ENCODE measurements at regions not wholly inside any gene's neighbourhood (a gene's known extent, or its start where the extent isn't known, plus 50 kb on each side); places are given as distances from the start of the nearest gene placed in this dataset.
"Not testable (repeated sequence)": the region's sequence is repeated elsewhere in the genome, so short reads cannot be mapped to it uniquely, and the experiment has no call there.

- Mint-ChIP-seq H3K9me3 (no peaks in the 10 kb centered on the region), H3K27me3 (ENCODE audit: low read depth) (peaks cover 42% of the 10 kb centered on the region), H3K36me3 (ENCODE audit: low read depth) (no peaks in the 10 kb centered on the region), H3K27ac (ENCODE audit: unreplicated experiment) (no peak overlapping the region), H3K4me3 (no peak overlapping the region), H3K4me1 (no peaks in the 10 kb centered on the region)
- no peak for DNase-seq (ENCODE audit: low read depth, low spot score)
- TF ChIP-seq CTCF (conservative IDR thresholded peaks at IDR 0.05): no peak
Observed at GRCh38 chr16:5922686-5923085, 825.1 kb upstream of the EEF2KMT start.

- Mint-ChIP-seq H3K27me3 (ENCODE audit: low read depth) (peaks cover 50% of the 10 kb centered on the region), H3K27ac (ENCODE audit: unreplicated experiment) (no peak overlapping the region), H3K4me1 (no peaks in the 10 kb centered on the region), H3K4me3 (no peak overlapping the region), H3K9me3 (no peaks in the 10 kb centered on the region), H3K36me3 (ENCODE audit: low read depth) (no peaks in the 10 kb centered on the region)
- TF ChIP-seq CTCF (conservative IDR thresholded peaks at IDR 0.05): peak; percentile 39
- no peak for DNase-seq (ENCODE audit: low read depth, low spot score)
Observed at GRCh38 chr16:5918567-5919130, 821.1 kb upstream of the EEF2KMT start.

- TF ChIP-seq CTCF (conservative IDR thresholded peaks at IDR 0.05): no peak
- no peaks in the 10 kb centered on the region for H3K4me1 Mint-ChIP-seq
- H3K4me3 Mint-ChIP-seq: no peak overlapping the region
- no peaks in the 10 kb centered on the region for H3K36me3 Mint-ChIP-seq (ENCODE audit: low read depth)
- peaks cover 48% of the 10 kb centered on the region for H3K27me3 Mint-ChIP-seq (ENCODE audit: low read depth)
- no peak for DNase-seq (ENCODE audit: low read depth, low spot score)
- no peaks in the 10 kb centered on the region for H3K9me3 Mint-ChIP-seq
- H3K27ac Mint-ChIP-seq (ENCODE audit: unreplicated experiment): no peak overlapping the region
Observed at GRCh38 chr16:5917436-5918195, 820.0 kb upstream of the EEF2KMT start.

GRCh38 chr16:5916711-5917191, 819.2 kb upstream of the EEF2KMT start:
- H3K9me3 Mint-ChIP-seq: no peaks in the 10 kb centered on the region
- no peak for DNase-seq (ENCODE audit: low read depth, low spot score)
- H3K27ac Mint-ChIP-seq (ENCODE audit: unreplicated experiment): no peak overlapping the region
- peaks cover 47% of the 10 kb centered on the region for H3K27me3 Mint-ChIP-seq (ENCODE audit: low read depth)
- H3K4me3 Mint-ChIP-seq: no peak overlapping the region
- H3K4me1 Mint-ChIP-seq: no peaks in the 10 kb centered on the region
- no peaks in the 10 kb centered on the region for H3K36me3 Mint-ChIP-seq (ENCODE audit: low read depth)
- TF ChIP-seq CTCF (conservative IDR thresholded peaks at IDR 0.05): no peak

- Mint-ChIP-seq H3K27ac (ENCODE audit: unreplicated experiment) (peak overlapping the region; percentile 45), H3K9me3 (no peaks in the 10 kb centered on the region), H3K4me3 (no peak overlapping the region), H3K4me1 (peaks cover under 1% of the 10 kb centered on the region), H3K36me3 (ENCODE audit: low read depth) (no peaks in the 10 kb centered on the region), H3K27me3 (ENCODE audit: low read depth) (peaks cover 18% of the 10 kb centered on the region)
- DNase-seq (ENCODE audit: low read depth, low spot score): no peak
- TF ChIP-seq CTCF (conservative IDR thresholded peaks at IDR 0.05): no peak
Observed at GRCh38 chr16:5911241-5911640, 813.6 kb upstream of the EEF2KMT start.

GRCh38 chr16:5909556-5909955, 812.0 kb upstream of the EEF2KMT start:
- not testable (repeated sequence) for H3K4me1 Mint-ChIP-seq; H3K27ac Mint-ChIP-seq (ENCODE audit: unreplicated experiment); H3K9me3 Mint-ChIP-seq; H3K27me3 Mint-ChIP-seq (ENCODE audit: low read depth); H3K36me3 Mint-ChIP-seq (ENCODE audit: low read depth); H3K4me3 Mint-ChIP-seq; DNase-seq (ENCODE audit: low read depth, low spot score)
